NOMO-1 treated with dmso at 0.1 percent for 144 hours (cell line): ENCODE measurements at regions not wholly inside any gene's neighbourhood (a gene's known extent, or its start where the extent isn't known, plus 50 kb on each side); places are given as distances from the start of the nearest gene placed in this dataset.
"Not testable (repeated sequence)": the region's sequence is repeated elsewhere in the genome, so short reads cannot be mapped to it uniquely, and the experiment has no call there.

ENCODE experiments used
- DNase-seq: peaks from one replicate; lab custom pipeline; 2025; ENCODE audit not compliant: unreplicated experiment; lab: John Stamatoyannopoulos, UW

DNA sequence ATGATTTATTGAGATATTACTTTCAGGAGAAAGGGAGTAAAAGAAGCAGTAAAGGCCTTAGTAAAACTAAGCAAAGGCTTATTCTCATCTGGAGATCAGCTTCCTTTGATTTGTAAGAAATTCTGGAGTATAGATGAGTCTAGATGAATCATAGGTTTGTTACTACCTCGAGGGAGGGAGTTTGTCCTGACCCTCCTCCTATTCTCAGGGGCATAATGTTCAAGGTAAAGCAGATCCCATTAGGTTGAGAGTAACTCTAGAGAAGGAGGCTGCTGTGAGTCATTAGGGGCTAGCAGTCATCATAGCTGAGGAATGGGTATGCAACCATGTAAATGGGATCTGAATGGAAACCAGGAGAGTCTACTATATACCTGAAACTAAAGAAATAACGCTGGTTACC lies 155.5 kb upstream of the MOCS2 start:
- no peak for DNase-seq

DNA sequence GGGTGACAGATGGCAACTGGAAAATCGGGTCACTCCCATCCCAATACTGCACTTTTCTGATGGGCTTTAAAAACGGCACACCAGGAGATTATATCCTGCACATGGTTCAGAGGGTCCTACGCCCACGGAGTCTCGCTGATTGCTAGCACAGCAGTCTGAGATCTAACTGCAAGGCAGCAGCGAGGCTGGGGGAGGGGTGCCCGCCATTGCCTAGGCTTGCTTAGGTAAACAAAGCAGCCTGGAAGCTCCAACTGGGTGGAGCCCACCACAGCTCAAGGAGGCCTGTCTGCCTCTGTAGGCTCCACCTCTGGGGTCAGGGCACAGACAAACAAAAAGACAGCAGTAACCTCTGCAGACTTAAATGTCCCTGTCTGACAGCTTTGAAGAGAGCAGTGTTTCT lies 158.7 kb upstream of the MOCS2 start:
- DNase-seq: not testable (repeated sequence)

DNA sequence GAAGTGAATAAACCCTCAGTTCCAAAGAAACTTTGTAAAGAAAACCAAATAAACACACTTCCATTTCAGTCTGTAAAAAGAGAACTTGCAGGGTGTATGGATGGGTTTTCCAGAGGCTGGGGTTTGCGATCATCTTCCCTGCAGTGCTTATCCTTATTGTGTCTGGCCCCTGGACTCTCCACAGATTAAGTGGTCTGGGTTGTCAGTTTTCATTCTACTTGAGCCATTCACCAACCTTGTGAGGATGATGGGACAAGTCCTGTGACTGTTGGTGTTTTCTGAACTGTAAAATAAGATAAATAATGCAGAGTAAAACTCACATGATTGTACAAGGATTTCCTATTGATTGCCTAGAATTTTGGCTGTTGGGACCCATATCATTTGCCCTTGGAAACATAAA lies 166.1 kb upstream of the MOCS2 start:
- DNase-seq: no peak

DNA sequence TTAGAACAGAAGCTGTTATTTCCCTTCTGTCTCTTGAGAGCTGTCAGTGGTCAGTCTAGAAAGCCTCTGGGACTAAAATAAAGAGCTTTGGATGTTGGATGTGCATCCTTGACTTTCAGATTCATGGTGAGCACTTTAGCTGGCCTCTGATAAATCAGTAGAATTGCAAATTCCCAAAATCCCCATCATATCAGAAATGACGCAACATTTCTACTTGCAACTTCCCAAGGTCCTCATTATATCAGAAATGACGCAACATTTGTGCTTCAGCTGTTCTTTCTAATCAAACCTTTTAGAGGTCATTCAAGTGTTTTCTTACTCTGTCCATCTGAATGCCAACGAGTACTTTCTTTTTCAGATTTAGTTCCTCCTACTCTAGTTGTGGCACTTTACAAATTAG lies 167.3 kb upstream of the MOCS2 start:
- DNase-seq: no peak

DNA sequence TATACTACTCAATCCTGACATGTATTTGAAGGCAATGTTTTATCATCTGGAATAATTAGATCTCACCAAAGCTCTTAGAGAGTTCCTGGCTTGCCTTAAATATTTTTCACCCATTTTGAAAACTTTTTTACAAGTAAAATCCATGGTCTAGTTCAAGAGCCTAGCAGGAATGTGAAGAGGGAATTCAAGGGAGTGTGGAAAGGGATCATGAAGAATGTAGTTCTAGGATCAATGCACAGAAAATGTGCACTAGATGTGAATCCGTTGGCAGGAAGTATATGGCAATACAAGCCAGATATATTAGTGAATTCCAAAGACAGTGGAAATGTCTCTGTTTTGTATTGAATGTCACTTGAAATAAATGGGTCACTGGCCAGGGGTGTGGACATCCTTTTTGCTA lies 167.9 kb upstream of the MOCS2 start:
- no peak for DNase-seq

DNA sequence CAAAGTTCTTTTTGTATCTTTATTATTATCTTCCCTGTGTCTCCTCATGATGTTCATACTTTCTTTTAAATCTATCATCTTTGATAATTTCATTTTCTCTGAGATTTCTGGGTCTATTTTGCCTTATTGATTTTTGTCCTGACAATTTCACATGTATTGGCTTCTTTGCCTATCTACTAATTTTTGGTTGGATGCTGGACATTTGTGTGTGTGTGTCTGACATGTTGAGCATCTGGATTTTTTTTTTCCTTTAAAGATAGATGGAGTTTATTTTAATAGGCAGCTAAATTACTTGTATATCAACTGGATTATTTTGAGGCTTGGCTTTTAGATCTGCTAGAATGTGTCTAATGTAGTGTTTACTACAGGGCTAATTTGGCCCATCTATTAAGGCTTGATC lies 178.0 kb upstream of the MOCS2 start:
- DNase-seq: no peak

DNA sequence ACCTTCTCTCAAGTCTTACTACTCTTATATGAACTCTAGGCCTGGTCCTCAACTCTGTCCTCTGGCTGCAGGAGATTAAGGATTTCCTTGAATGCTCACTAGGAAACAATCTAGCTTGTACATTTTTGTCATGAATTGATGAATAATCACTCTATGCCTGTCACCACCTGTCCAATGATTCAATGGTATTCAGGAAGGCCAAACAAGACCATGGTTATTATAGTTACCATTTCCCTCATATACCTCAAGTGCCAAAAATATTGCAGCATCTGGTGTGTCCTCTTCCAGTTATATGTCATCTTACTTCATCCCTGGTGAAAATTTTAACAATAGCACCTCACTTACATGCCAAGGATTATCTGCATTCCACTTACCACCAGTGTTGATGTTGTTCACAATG lies 179.0 kb upstream of the MOCS2 start:
- DNase-seq: no peak

DNA sequence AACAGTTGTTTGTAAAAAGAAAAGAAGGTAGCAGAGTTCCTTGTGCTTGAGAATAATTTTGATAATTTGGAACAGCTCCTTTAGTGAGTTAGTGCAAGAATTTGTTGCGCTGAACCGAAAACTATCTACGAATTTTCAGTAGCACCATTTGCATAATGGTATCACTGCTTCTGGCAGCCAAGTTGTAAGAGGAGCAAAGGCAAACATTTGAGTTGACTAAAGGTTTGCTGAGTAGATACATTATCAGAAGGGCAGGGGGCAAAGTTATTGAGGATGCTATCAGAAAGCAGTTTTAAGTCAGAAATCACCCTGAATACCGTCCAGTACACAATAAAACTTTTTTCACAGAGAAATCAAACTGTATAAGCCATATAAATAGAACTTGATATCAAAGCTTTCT lies 181.5 kb upstream of the MOCS2 start:
- no peak for DNase-seq

DNA sequence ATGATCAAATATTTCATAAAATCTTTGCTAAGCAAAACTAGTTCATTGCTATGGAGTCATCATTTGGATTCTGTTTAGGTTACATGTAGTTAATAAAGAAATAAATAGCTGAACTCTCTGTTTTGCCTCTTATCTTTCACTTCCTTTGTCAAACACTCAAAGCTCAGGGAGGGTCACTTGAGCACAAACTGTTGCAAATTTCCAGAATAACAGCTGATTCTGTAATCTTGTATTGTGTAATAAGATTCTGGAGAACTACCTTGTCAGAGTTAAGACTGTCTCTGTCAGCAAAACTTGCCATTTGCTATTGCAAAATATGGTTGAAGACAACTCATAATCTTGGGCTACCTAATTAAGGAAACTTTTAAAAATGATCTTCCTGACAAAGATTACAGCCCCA lies 182.0 kb upstream of the MOCS2 start:
- DNase-seq: peak; percentile 35

DNA sequence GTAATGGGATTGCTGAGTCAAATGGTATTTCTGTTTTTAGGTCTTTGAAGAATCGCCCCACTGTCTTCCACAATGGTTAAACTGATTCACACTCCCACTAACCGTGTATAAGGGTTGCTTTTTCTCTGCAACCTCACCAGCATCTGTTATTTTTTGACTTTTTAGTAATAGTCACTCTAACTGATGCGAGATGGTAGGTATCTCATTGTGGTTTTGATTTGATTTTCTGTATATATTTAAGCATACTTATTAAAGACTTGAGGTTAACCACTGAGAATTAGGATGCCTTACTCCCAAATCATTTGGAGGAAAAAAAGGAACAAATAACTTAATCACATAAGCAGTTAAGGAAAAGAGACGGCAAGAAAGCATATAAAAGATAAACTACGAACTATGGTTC lies 181.6 kb upstream of the FST start:
- DNase-seq: no peak

DNA sequence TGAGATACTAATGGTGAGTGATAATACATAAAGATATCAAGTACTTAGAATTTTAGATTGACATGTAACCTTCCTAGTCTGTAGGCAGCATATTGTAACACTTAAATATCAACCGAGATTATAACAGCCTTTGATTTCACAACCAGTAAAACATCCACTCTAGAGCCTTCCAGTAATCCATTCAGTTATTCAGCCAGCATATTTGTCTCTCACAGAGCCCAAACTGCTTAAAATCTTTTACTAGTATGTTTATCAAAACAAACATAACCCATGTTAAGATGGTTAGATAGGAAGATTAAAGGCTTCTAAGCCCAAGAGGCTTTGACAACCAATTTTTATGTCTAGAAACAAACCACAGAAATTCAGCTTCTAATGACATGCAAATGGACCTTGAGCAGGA lies 177.9 kb upstream of the FST start:
- DNase-seq: no peak

DNA sequence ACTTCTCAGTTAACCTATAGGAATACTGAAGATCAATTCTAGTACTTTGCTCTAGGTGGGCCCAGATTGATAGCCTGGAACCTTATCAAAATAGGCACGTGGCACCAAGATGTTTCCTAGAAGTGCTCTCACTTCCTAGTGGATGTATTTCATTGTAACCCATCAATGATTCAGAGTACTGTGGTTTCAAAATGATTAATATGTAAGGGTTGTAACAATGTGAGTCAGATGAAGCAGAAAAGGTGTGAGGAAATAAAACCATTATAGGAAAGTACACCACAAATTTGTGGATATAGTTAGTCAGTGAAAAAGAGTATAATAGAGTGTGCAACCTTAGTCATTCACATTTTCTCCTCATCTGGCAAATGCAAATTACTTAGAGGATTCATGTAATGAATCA lies 177.3 kb upstream of the FST start:
- DNase-seq: no peak

DNA sequence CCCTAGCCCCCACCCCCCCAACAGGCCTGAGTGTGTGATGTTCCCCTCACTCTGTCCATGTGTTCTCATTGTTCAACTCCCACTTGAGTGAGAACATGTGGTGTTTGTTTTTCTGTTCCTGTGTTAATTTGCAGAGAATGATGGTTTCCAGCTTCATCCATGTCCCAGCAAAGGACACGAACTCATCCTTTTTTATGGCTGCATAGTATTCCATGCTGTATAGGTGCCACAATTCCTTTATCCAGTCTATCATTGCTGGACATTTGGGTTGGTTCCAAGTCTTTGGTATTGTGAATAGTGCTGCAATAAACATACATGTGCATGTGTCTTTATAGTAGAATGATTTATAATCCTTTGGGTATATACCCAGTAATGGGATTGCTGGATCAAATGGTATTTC lies 175.1 kb upstream of the FST start:
- DNase-seq: not testable (repeated sequence)

DNA sequence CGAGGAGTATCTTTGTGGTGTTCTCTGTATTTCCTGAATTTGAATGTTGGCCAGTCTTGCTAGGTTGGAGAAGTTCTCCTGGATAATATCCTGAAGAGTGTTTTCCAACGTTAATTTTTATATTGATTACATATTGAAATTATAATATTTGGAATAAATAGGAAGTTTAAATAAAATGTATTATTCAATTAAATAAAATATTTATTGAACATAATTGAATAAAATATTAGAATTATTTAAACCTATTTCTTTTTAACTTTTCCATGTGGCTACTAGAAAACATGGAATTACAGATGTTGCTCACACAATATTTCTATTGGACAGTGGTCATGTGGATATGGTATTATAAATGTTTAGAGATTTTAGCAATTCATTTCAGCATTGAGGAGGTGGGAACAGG lies 170.8 kb upstream of the FST start:
- no peak for DNase-seq

DNA sequence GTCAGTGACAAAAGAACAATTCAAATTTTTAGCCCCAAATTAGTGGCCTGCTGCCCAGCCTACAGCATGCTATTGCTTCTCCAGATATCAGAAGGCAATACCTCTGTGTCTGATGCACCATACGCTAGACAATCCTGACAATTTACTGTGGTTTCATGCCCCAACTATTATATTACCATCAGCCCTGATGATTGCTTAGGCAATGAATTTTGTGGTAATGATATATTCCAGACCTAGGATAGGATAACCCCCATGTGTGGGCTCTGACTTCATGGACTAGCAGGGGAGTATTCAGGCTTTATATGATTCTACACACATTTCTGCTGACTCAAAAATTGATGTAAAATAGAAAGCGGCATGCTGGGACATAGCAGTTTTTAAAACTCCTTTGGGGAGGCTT lies 168.7 kb upstream of the FST start:
- no peak for DNase-seq

DNA sequence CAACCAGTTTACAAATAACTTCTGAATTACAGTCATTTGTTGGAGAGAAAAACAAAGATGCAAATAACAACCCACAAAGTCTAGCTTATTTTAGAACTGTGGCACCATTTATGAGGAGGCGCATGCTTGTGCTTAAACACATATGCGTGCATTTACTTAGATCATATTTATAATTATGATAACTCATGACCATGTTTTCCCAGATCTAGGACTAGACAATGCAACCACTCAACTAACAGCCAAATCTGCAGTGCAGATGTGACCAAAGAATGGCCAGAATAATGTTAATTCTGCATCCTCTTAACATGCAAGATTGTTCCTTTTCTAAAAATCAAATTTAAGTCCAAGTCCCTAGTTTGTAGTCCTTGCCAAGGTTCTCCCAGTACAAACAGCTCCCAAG lies 167.3 kb upstream of the FST start:
- DNase-seq: no peak

DNA sequence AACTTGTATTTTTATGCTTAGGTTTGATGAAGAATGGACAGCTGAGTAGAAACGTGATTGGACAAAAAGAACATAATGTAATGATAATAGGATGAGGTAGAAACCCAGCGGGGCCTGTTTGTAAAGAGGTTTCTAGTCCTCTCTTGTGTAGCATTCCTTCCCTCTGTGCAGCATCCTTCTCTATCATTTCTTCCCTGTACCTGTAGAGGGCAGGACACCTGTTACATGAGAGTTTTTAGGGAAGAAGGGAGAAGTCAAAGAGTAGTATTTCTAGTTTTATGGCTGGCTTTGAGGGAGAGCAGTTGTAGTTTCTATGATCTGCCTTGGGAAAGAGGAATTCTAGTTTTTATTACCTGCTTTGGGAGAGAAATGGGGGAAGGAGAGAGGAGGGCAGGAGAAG lies 162.1 kb upstream of the FST start:
- DNase-seq: no peak

DNA sequence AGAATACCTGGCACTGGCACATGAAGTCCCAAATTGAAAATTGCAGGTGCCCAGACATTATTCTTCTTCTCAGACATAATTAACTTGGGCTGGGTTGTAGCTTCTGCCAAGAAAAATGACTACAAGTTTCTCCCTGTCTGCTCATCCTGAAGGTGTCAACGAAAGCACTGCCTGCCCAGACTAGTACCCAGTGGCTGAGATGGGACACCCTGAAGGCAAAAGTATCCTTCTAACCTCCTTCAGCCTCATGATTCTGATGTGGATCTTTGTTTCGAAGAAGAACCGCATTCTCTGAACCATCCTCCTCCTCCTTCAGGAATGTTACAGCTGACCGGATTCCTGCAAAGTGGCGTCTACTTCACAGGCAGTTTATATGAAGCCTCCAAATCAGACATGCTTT lies 161.1 kb upstream of the FST start:
- no peak for DNase-seq

DNA sequence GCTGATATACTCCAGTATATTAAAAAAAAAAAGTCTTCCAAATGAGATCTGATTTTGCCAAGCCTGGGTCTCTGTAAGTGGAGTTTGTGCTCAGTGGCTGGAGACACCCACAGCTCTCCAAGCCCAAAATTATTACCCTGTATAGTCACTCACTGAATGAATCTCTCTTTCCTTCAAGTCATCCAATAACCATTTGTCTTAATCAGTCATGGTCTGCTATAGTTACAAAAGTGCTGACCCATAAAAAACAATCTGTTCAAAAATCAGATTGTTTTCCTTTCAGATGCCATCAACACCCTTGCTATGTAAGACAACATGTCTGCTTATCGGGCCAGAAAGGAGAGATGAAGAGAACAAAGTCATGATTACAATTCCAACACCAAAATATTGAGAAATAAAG lies 159.4 kb upstream of the FST start:
- no peak for DNase-seq

DNA sequence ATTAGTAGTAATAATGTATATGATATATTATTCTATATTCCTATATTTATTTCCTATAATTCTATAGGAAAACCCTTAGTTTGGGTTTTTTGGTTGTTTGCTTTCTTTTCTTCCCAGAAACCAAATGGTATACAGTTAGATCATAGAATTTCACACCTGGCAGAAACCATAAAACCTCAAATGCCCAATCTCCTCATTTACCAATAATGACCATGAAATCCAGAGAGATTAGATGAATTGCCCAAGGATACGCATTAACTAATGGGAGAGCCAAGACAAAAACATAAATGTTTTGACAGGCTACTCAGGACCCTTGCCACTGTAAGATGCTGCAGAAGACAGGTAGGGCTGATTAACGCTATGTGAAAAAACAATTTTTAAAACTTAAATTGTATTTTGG lies 158.7 kb upstream of the FST start:
- no peak for DNase-seq

DNA sequence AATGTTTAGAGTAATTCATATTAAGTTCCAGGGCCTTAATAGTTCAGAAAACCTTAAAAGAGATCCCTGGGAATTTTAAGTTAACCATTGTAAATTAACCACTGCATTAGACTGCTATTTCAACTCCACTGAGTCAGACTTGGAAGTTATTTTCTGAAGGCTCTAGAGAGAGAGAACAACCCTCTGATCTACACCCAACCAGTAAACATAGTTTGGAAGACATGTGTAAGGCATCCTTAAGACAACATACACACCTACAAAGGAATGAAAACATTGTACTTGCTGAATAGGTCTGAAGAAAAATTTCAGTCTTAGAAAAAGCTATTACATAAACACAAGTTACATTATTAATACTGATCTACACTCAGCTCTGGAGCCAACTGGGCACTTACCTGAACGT lies 158.2 kb upstream of the FST start:
- DNase-seq: no peak

DNA sequence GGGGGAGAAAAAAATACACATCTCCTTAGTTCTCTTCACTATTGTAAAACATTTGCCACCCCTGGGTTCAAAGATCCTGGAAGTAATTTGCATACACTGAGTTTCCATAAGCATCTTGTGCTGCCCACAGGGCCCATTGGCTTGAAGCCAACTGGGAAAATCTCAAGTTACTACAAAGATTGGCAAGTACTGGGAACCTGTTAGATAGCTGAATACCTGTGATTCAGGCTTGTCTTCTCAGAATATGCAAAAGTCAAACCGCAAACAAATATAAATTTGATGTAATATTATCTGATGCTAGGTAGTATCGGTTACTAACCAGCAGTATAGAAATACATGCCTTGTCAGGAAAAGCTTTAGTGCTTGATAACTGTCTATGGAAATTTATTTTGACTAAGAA lies 156.9 kb upstream of the FST start:
- no peak for DNase-seq

DNA sequence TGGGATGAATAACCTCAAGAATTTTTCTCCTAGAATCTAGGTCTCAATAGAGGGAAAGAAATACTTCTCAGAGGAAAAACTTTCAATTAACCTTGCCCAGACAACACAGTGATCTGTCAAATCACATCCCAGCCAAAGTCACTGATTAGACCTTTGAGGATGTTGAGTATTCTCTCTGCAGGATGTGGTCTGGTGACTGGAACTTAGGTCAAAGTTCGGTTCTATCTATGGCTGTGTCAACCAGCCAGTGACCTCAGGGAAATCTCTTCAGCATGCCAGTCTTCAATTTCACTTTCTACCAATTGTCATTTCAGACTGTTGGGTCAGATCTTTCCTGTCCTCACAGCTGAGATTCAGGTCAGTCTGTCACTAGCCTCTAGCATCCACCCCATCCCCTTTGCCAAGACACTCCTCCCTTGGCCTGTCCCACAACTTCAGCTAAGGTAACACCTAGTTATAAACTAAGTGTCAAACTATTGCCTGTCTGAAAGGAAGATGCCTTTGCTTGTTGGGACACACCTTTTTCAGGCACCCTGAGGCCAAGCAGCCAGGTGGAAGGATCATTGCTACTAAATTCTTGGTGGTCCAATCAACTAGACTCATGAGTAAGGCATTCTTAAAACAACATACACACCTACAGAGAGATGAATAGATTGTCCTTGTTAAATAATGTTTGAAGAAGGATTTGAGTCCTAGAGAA lies 156.3 kb upstream of the FST start:
- DNase-seq: no peak
